GM12872 (cell line): ENCODE measurements at regions not wholly inside any gene's neighbourhood (a gene's known extent, or its start where the extent isn't known, plus 50 kb on each side); places are given as distances from the start of the nearest gene placed in this dataset.

ENCODE experiments used
- TF ChIP-seq, protein P1 (sequence below): IDR thresholded peaks from 3 replicates; pipeline ENCODE4 v1.5.1; 2011; ENCODE audit warnings: low read depth, mild to moderate bottlenecking, low read length, moderate library complexity; ENCODE audit not compliant: insufficient read depth

DNA sequence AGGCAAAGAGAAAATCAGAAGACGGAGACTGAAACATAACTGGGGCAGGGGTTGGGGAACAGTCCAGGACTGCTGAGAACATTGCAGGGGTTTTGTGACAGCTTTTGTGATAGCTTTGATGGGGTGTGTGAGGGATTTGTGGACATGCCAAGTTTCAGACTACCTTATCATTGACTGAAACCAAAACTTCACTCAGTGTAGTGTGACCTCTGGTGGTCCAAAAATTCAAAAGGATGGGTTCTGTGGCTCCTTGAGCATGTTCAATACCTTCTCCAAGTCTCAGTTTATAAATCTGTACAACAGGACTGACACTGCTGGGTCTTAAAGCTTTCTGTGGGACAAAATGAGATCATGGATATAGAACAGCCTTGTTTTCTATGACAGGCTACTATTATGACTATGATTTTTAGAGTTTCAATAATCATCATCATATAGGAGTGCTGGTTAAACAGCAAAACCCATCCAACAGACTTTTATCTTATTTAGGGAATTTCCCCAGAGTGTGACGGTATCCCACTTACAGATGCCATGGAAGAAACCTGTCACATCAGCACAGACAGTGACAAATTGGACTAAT lies 259.2 kb upstream of the SLC14A2 start:
- TF ChIP-seq, protein P1, sequence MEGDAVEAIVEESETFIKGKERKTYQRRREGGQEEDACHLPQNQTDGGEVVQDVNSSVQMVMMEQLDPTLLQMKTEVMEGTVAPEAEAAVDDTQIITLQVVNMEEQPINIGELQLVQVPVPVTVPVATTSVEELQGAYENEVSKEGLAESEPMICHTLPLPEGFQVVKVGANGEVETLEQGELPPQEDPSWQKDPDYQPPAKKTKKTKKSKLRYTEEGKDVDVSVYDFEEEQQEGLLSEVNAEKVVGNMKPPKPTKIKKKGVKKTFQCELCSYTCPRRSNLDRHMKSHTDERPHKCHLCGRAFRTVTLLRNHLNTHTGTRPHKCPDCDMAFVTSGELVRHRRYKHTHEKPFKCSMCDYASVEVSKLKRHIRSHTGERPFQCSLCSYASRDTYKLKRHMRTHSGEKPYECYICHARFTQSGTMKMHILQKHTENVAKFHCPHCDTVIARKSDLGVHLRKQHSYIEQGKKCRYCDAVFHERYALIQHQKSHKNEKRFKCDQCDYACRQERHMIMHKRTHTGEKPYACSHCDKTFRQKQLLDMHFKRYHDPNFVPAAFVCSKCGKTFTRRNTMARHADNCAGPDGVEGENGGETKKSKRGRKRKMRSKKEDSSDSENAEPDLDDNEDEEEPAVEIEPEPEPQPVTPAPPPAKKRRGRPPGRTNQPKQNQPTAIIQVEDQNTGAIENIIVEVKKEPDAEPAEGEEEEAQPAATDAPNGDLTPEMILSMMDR = no peak

DNA sequence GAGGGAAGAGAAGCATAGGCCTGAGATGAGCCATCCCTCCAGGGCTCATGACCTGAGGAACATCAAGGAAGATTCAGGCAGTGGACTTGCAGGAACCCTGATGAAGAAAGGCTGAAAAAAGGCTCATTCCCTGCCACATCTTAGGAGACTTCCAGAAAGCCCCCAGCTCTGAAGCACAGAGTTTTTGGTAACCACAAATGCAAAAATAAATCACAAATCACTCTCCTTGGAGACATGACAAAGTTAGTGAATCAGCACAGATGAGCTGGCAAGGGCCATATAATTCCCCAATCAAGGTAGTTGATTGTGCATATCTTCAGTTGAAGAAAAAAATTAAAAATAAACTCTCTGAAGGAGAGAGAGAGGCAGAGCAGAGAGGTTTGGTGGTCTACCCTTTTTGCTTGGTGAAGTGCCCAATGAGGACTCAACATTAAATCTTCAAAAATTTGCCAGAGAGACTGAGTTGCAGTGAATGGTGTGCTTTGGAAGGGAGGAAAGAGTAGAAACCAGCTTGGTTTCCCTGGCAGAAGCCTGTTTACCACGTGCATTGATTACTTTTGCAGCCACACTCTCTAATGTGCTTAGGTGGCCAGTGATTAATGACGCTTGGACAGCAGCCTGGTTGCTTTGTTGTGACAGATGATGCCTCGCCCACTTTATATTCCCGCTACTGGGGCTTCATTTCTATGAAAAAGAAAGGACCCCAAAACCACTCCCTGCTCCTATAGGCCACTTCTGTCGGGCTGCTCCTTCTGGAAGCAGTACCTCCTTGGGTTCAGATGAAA lies 257.4 kb upstream of the SLC14A2 start:
- TF ChIP-seq, protein P1 = no peak

DNA sequence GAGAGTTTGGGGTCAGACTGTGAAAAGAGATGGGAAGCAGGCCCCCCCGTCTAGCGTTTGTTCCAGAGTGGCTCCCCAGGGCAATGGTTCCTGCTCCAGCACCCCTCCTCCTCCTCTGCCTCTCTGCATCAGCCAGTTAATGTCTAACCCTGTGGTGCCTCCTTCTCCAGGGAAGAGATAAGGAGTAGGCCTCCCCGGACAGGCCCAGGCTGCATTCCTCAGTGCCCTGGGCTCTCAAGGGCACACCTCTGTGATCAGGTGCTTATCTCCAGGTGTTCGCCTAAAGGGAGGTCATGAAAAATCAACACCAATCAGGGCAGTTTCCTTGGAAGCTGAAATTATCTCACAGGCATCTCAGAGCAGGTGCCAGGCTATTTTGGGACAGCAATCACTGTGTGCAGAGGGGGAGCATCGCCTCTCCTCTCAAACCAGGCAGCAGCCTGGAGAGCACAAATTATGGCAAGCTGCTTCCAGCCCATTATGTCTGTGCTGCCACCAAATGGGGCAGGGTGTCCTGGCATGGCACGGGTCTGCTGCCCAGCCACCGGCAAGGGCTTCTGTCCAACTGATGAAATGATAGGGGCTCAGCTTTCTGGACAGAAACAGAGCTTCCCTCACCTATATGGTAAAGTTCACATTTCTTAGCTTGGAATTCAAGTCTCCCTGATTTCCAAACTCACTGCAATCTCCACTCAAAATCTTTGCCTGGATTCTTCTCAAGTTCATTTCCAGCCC lies 255.8 kb upstream of the SLC14A2 start:
- TF ChIP-seq, protein P1 = no peak

DNA sequence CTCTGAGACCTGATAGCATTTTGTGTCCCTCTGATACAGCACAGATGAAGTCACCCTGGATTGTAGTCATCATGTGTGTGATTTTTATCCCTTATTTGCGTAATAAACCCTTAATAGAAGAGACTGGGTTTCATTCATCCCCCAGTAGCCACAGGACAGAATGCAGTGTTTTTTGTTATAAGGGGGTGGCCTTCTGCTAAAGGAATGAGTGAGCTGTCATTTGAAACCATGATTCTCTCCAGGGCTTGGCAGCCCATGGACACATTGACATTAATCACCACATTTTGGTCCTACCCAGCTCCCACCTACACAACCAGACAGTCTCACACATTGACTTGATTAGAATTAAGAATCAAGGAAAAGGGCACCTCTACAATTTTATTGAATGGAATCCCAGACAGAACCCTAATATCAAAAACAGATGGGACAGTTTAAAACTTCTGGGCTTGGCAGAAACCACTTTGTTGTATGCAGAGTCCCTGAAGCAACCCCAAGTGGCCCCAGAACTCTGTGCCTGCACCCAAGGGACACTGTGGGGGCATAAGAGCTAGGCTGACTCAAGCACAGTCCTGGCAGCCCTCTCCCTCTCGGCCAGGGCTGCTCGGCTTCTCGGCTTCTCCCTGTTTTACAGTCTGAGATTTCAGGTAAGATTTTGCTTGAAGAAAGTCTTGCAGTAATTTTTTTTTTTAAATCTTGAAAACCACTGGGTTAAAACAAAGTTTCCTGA lies 254.0 kb upstream of the SLC14A2 start:
- TF ChIP-seq, protein P1 = no peak

DNA sequence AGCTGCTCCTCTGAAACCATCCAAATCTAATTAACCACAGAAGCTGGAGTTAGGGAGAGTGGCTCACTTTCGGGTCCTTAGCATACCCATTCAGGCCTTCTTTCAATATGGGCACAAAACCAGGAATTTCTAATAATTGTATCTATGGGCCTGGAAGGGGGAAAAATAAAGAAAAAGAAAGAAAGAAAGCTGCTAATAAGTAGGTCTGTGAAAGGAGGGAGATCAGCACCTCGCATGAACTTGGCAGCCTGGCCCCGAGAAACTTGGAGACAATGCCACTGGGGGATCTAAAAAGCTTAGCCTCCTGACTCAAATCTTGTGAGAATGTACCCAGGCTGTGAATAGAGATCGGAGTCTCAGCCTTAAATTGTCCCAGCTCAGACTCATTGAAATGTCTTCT lies 252.1 kb upstream of the SLC14A2 start:
- TF ChIP-seq, protein P1 = no peak

DNA sequence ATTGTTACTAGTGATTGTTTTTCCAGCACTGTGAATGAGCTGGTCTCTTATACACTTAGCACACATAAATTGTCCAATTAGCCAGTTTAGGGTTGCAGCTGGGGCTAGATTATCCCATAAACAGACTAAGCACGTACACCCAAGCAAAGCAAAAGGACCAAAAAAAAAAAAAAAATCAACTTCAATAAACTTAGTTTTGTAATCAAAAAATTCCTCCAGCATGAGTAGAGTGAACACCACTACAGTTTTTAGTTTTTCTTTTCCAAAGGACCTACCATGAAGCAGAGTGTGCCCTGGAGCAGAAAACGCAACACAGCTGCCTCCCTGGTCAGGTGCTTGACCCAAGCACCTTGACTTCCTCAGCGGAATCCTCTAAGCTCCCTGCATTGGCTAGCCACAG lies 249.4 kb upstream of the SLC14A2 start:
- TF ChIP-seq, protein P1 = no peak
